ENCODE measurements at regions not wholly inside any gene's neighbourhood (a gene's known extent, or its start where the extent isn't known, plus 50 kb on each side); places are given as distances from the start of the nearest gene placed in this dataset.

DNA sequence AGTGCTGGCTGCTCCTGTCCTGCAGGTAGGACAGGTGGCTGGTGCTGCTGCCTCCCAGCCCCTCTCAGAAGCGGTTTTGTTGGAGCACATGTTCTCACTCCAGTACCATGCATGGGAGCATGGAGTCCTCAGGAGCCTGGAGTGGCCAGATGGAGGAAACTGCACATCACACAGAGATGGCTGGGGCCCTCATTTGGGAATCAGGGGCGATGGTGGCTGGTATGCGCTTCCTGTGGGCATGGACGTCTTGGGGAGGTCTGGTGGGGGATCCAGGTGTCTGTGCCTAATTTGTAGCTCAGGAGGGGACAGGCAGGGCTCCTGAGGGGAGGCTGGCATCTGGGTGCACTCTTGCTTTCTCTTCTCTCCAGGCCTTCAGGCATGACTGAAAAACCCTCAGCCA, 168.2 kb downstream of the KLF13 start:
- TF ChIP-seq, protein P1, sequence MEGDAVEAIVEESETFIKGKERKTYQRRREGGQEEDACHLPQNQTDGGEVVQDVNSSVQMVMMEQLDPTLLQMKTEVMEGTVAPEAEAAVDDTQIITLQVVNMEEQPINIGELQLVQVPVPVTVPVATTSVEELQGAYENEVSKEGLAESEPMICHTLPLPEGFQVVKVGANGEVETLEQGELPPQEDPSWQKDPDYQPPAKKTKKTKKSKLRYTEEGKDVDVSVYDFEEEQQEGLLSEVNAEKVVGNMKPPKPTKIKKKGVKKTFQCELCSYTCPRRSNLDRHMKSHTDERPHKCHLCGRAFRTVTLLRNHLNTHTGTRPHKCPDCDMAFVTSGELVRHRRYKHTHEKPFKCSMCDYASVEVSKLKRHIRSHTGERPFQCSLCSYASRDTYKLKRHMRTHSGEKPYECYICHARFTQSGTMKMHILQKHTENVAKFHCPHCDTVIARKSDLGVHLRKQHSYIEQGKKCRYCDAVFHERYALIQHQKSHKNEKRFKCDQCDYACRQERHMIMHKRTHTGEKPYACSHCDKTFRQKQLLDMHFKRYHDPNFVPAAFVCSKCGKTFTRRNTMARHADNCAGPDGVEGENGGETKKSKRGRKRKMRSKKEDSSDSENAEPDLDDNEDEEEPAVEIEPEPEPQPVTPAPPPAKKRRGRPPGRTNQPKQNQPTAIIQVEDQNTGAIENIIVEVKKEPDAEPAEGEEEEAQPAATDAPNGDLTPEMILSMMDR (tag by site-specific recombination; IDR thresholded peaks at IDR 0.05) = no peak
- TF ChIP-seq ZNF433 (tag by site-specific recombination; IDR thresholded peaks at IDR 0.05; ENCODE audit: low read depth) = no peak
- TF ChIP-seq ZNF785 (tag by site-specific recombination; IDR thresholded peaks at IDR 0.05) = no peak
- no peak for TF ChIP-seq ZNF174 (tag by site-specific recombination; IDR thresholded peaks at IDR 0.05)
- TF ChIP-seq, protein P2, sequence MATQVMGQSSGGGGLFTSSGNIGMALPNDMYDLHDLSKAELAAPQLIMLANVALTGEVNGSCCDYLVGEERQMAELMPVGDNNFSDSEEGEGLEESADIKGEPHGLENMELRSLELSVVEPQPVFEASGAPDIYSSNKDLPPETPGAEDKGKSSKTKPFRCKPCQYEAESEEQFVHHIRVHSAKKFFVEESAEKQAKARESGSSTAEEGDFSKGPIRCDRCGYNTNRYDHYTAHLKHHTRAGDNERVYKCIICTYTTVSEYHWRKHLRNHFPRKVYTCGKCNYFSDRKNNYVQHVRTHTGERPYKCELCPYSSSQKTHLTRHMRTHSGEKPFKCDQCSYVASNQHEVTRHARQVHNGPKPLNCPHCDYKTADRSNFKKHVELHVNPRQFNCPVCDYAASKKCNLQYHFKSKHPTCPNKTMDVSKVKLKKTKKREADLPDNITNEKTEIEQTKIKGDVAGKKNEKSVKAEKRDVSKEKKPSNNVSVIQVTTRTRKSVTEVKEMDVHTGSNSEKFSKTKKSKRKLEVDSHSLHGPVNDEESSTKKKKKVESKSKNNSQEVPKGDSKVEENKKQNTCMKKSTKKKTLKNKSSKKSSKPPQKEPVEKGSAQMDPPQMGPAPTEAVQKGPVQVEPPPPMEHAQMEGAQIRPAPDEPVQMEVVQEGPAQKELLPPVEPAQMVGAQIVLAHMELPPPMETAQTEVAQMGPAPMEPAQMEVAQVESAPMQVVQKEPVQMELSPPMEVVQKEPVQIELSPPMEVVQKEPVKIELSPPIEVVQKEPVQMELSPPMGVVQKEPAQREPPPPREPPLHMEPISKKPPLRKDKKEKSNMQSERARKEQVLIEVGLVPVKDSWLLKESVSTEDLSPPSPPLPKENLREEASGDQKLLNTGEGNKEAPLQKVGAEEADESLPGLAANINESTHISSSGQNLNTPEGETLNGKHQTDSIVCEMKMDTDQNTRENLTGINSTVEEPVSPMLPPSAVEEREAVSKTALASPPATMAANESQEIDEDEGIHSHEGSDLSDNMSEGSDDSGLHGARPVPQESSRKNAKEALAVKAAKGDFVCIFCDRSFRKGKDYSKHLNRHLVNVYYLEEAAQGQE (tag by site-specific recombination; IDR thresholded peaks at IDR 0.05) = no peak
- no peak for TF ChIP-seq ZBTB1 (tag by site-specific recombination; IDR thresholded peaks at IDR 0.05)
- no peak for TF ChIP-seq TRIM28 (IDR thresholded peaks at IDR 0.05; ENCODE audit: borderline replicate concordance, low read length)
- TF ChIP-seq, protein P3, sequence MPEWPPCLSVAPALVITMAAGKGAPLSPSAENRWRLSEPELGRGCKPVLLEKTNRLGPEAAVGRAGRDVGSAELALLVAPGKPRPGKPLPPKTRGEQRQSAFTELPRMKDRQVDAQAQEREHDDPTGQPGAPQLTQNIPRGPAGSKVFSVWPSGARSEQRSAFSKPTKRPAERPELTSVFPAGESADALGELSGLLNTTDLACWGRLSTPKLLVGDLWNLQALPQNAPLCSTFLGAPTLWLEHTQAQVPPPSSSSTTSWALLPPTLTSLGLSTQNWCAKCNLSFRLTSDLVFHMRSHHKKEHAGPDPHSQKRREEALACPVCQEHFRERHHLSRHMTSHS (tag by site-specific recombination; IDR thresholded peaks at IDR 0.05) = no peak

All from HEK293 (cell line).